MCF 10A (cell line): ENCODE measurements at regions not wholly inside any gene's neighbourhood (a gene's known extent, or its start where the extent isn't known, plus 50 kb on each side); places are given as distances from the start of the nearest gene placed in this dataset.

Experiments
- BruUV-seq: library from RNA; stranded (reverse); fragments of 400-500 nt; replicated peaks from 2 replicates; lab custom pipeline; 2021; lab: Mats Ljungman, UMichigan
- CTCF ChIA-PET: fragments of 300-600 bp; sonication (Branson Sonifier 250); formaldehyde crosslinking; extraction: SDS; loops from one replicate; lab custom pipeline; 2021; ENCODE audit warnings: antibody characterized with exemption, inconsistent platforms; lab: Yijun Ruan, JAX
- POLR2A ChIA-PET: fragments of 300-600, 350-650 bp; sonication (Branson Sonifier 250); formaldehyde crosslinking; extraction: SDS; loops from one replicate; lab custom pipeline; 2020; ENCODE audit warnings: antibody characterized with exemption, inconsistent platforms; lab: Yijun Ruan, JAX
- DNase-seq: peaks from one replicate; pipeline ENCODE4 v3.0.0-alpha.2; 2018; ENCODE audit not compliant: unreplicated experiment
- H3K27ac Mint-ChIP-seq: one replicate; pipeline ENCODE4 v1.8.0; 2022; ENCODE audit warnings: mild to moderate bottlenecking, low read depth, mixed read lengths; ENCODE audit not compliant: unreplicated experiment
- H3K27me3 Mint-ChIP-seq: one replicate; pipeline ENCODE4 v1.8.0; 2022; ENCODE audit warnings: mixed read lengths; ENCODE audit not compliant: insufficient read depth, unreplicated experiment
- H3K36me3 Mint-ChIP-seq: one replicate; pipeline ENCODE4 v1.8.0; 2022; ENCODE audit warnings: mild to moderate bottlenecking, moderate library complexity, mixed read lengths; ENCODE audit not compliant: insufficient read depth, unreplicated experiment
- H3K4me1 Mint-ChIP-seq: one replicate; pipeline ENCODE4 v1.8.0; 2022; ENCODE audit warnings: mixed read lengths; ENCODE audit not compliant: insufficient read depth, unreplicated experiment
- H3K4me3 Mint-ChIP-seq: one replicate; pipeline ENCODE4 v1.8.0; 2022; ENCODE audit warnings: mild to moderate bottlenecking, moderate library complexity, mixed read lengths; ENCODE audit not compliant: unreplicated experiment
- H3K9me3 Mint-ChIP-seq: one replicate; pipeline ENCODE4 v1.8.0; 2022; ENCODE audit warnings: mixed read lengths; ENCODE audit not compliant: unreplicated experiment
- intact Hi-C: fragments of 100-400 bp; cut with micrococcal nuclease; formaldehyde crosslinking; loops from 2 replicates; pipeline ENCODE4 v1.14.1; 2022
- TF ChIP-seq, protein P1 (sequence below): fragments of 200-600 bp; IDR thresholded peaks from one replicate; pipeline ENCODE4 v1.8.0; 2022; ENCODE audit warnings: antibody characterized with exemption, mild to moderate bottlenecking; ENCODE audit not compliant: unreplicated experiment

DNA sequence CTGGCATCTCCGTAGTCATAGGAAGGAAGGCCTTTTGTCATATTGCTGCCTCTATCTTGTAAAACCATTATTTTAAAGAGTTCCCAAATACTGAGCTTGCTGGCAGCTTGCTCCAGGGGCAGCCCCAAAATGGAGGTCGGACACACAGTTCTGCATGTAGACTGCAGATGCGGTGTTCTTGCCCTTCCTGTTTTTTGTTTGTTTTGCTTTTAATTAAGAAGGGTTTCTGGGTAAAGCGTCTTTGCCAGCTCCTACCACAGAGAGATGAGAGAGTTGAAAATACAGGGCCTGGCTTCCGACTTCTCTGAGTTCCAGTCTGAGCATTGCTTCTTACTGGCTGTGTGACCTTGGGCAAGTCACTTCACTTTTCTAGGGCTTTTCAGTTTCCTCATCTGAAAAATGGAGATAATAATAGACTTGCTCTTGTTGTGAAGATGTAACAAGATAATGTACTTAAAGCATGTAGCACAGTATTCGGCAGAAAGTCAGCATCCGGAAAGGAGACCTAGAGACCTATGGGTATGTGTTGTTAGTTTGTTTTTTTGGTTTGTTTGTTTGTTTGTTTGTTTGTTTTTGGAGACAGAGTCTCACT lies 67.8 kb upstream of the GSE1 start:
- intact Hi-C loops, result no loop called here
- no peaks in the 10 kb centered on the region for H3K27me3 Mint-ChIP-seq
- no peaks in the 10 kb centered on the region for H3K4me1 Mint-ChIP-seq
- ChIA-PET POLR2A (interaction anchor here (1.5 kb wide), 1 partner anchor 12 kb away, joined by 4 read pairs; no protein-coding TSS in a partner anchor), CTCF (interaction anchor here (0.6 kb wide), 1 partner anchor 203 kb away, joined by 3 read pairs; no protein-coding TSS in a partner anchor)
- H3K4me3 Mint-ChIP-seq, result no peak overlapping the region
- no peak for DNase-seq
- H3K36me3 Mint-ChIP-seq, result no peaks in the 10 kb centered on the region
- no peaks in the 10 kb centered on the region for H3K9me3 Mint-ChIP-seq
- BruUV-seq, result no TSS peak
- TF ChIP-seq, protein P1, sequence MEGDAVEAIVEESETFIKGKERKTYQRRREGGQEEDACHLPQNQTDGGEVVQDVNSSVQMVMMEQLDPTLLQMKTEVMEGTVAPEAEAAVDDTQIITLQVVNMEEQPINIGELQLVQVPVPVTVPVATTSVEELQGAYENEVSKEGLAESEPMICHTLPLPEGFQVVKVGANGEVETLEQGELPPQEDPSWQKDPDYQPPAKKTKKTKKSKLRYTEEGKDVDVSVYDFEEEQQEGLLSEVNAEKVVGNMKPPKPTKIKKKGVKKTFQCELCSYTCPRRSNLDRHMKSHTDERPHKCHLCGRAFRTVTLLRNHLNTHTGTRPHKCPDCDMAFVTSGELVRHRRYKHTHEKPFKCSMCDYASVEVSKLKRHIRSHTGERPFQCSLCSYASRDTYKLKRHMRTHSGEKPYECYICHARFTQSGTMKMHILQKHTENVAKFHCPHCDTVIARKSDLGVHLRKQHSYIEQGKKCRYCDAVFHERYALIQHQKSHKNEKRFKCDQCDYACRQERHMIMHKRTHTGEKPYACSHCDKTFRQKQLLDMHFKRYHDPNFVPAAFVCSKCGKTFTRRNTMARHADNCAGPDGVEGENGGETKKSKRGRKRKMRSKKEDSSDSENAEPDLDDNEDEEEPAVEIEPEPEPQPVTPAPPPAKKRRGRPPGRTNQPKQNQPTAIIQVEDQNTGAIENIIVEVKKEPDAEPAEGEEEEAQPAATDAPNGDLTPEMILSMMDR, result no peak
- no peak overlapping the region for H3K27ac Mint-ChIP-seq

DNA sequence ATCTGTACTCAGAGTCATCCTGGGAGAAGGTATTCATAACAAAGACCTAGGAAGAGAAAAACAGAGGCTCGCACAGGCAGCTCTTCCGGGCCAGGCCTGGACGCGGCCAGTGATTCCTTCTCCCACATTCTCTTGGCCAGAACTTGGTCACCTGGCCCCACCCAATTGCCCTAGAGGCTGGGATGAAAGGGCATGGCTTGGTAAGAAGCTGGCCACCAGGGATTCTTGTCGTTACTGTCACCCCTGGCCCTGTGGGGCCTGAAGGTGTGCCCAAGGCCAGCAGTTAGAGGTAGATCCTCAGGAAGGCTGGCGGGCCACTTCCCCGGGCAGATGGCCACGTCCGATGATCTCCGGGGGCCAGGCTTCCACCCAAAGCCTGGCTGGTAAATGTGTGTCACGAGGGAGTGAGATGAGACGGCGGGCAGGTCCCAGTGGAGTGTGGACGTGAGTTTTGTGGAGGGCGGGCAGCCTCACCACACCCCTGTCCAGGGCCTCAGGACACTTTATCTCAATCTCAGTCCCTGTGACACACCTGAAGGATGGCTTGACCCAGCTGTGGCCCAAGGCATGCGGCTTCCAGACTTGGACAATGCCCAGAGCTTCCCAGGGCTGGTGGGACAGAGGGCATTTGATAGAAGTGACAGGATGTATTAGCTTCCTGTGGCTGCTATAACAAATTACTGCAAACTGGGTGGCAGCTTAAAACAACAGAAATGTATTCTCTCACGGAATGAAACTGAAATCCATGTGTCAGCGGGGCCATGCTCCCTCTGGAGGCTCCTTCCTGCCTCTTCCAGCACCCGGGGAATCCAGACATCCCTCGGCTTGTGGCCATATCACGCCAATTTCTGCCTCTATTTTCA lies 66.3 kb upstream of the GSE1 start:
- TF ChIP-seq, protein P1, result no peak
- H3K36me3 Mint-ChIP-seq, result no peaks in the 10 kb centered on the region
- H3K4me3 Mint-ChIP-seq, result no peak overlapping the region
- DNase-seq, result no peak
- ChIA-PET CTCF (interaction anchor here (0.9 kb wide), 1 partner anchor 9 kb away, joined by 3 read pairs; no protein-coding TSS in a partner anchor), POLR2A (interaction anchor here (0.6 kb wide), 1 partner anchor 203 kb away, joined by 3 read pairs; no protein-coding TSS in a partner anchor)
- H3K27ac Mint-ChIP-seq, result no peak overlapping the region
- H3K4me1 Mint-ChIP-seq, result no peaks in the 10 kb centered on the region
- H3K27me3 Mint-ChIP-seq, result no peaks in the 10 kb centered on the region
- intact Hi-C loops, result no loop called here
- no TSS peak for BruUV-seq
- H3K9me3 Mint-ChIP-seq, result no peaks in the 10 kb centered on the region

DNA sequence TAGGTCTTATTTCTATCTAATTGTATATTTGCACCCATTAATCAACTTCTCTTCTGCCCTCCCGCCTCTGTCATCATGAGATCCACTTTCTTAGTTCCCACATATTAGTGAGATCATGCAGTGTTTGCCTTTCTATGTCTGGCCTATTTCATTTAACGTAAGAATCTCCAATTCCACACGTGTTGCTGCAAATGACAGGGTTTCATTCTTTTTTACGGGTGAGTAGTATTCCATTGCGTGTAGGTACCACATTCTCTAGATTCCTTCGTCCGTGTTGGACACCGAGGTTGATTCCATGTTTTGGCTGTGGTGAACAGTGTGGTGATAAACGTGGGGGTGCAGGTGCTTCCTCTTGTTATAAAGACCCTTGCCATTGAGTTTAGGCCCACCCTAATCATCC lies 64.7 kb upstream of the GSE1 start:
- no TSS peak for BruUV-seq
- intact Hi-C loops, result no loop called here
- TF ChIP-seq, protein P1, result no peak
- Mint-ChIP-seq H3K27ac (no peak overlapping the region), H3K36me3 (no peaks in the 10 kb centered on the region), H3K4me3 (no peak overlapping the region), H3K27me3 (no peaks in the 10 kb centered on the region), H3K9me3 (no peaks in the 10 kb centered on the region), H3K4me1 (no peaks in the 10 kb centered on the region)
- DNase-seq, result no peak
- ChIA-PET POLR2A (no interaction called here), CTCF (no interaction called here)

DNA sequence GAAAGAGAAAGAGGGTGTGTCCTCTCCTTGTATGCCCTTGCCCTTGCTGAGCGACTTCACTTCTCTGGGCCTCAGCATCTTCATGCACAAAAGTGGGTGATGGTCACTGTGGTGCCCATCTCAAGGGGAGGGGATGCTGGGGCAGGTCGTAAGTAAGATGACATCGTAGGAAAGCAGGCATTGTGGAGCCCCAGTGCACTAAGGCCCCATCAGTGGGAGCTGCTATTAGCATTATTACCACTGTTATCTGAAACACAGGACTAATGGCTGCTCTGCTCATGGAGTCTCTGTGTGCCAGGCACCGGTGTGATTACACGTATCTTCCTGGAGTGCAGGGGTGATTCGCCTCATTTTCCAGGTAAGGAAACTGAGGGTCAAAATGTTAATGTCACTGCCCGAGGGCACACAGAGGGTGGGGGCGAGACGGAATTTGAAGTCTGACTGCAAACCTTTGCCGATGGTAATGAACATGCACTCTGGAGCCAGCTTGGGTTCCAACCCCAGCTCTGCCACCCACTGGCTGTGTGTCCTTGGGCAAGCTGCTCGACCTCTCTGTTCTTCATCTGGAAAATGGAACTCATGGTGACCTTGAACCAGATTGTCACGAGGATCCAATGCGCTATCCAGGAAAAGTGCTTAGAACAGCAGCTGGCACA lies 63.2 kb upstream of the GSE1 start:
- H3K4me1 Mint-ChIP-seq, result no peaks in the 10 kb centered on the region
- BruUV-seq, result no TSS peak

More for the DNA sequence above, 63.2 kb upstream of the GSE1 start:
- H3K27me3 Mint-ChIP-seq, result no peaks in the 10 kb centered on the region
- H3K27ac Mint-ChIP-seq, result no peak overlapping the region
- intact Hi-C loops, result loop anchor here (10.0 kb wide), 1 partner anchor 155 kb away; no protein-coding TSS in a partner anchor
- TF ChIP-seq, protein P1, result no peak
- no peaks in the 10 kb centered on the region for H3K9me3 Mint-ChIP-seq
- H3K36me3 Mint-ChIP-seq, result no peaks in the 10 kb centered on the region
- no peak for DNase-seq
- POLR2A ChIA-PET, result no interaction called here
- CTCF ChIA-PET, result interaction anchor here (0.6 to 1.4 kb wide), 4 partner anchors 14 to 304 kb away, joined by 3 to 5 read pairs (median 4); no protein-coding TSS in a partner anchor
- no peak overlapping the region for H3K4me3 Mint-ChIP-seq
